GM23248 (cell line): ENCODE measurements at regions not wholly inside any gene's neighbourhood (a gene's known extent, or its start where the extent isn't known, plus 50 kb on each side); places are given as distances from the start of the nearest gene placed in this dataset.
"Not testable (repeated sequence)": the region's sequence is repeated elsewhere in the genome, so short reads cannot be mapped to it uniquely, and the experiment has no call there.

Source experiments
- DNase-seq: peaks from one replicate; pipeline ENCODE4 v3.0.0-alpha.2; 2015
- H2AFZ ChIP-seq: fragments of 200-600 bp; sonication (generic); 2 replicates; pipeline ENCODE4 v1.6.1; 2016; ENCODE audit warnings: antibody characterized with exemption
- H3F3A ChIP-seq: fragments of 200-600 bp; sonication (generic); 2 replicates; pipeline ENCODE4 v1.6.1; 2016; ENCODE audit warnings: mild to moderate bottlenecking, antibody characterized with exemption, mixed run types; ENCODE audit not compliant: insufficient read depth
- H3K27ac ChIP-seq: fragments of 200-600 bp; sonication (generic); 2 replicates; pipeline ENCODE4 v1.5.1; 2016; ENCODE audit warnings: mild to moderate bottlenecking
- H3K27me3 ChIP-seq: fragments of 200-600 bp; sonication (generic); replicated peaks from 2 replicates; pipeline ENCODE4 v1.6.1; 2016; ENCODE audit warnings: mild to moderate bottlenecking; ENCODE audit not compliant: insufficient read depth
- H3K36me3 ChIP-seq: fragments of 200-600 bp; sonication (generic); 2 replicates; pipeline ENCODE4 v1.6.1; 2016; ENCODE audit warnings: low read depth, mild to moderate bottlenecking
- H3K4me1 ChIP-seq: fragments of 200-600 bp; sonication (generic); 2 replicates; pipeline ENCODE4 v1.6.1; 2016; ENCODE audit warnings: mild to moderate bottlenecking; ENCODE audit not compliant: insufficient read depth
- H3K4me2 ChIP-seq: fragments of 200-600 bp; sonication (generic); one replicate; pipeline ENCODE4 v1.6.1; 2016; ENCODE audit warnings: mild to moderate bottlenecking; ENCODE audit not compliant: unreplicated experiment
- H3K4me3 ChIP-seq: fragments of 200-600 bp; sonication (generic); 2 replicates; pipeline ENCODE4 v1.5.1; 2016; ENCODE audit warnings: mild to moderate bottlenecking
- H3K79me2 ChIP-seq: fragments of 200-600 bp; sonication (generic); 2 replicates; pipeline ENCODE4 v1.6.1; 2016; ENCODE audit warnings: mild to moderate bottlenecking; ENCODE audit not compliant: insufficient read depth
- H3K9ac ChIP-seq: fragments of 200-600 bp; sonication (generic); 2 replicates; pipeline ENCODE4 v1.6.1; 2016; ENCODE audit warnings: mild to moderate bottlenecking
- H3K9me2 ChIP-seq: fragments of 200-600 bp; sonication (generic); 2 replicates; pipeline ENCODE4 v1.6.1; 2016; ENCODE audit warnings: mixed run types, mild to moderate bottlenecking, moderate library complexity; ENCODE audit not compliant: insufficient read depth
- H3K9me3 ChIP-seq: fragments of 200-600 bp; sonication (generic); one replicate; pipeline ENCODE4 v1.6.1; 2017; ENCODE audit warnings: low read depth
- H4K20me1 ChIP-seq: fragments of 200-600 bp; sonication (generic); 2 replicates; pipeline ENCODE4 v1.6.0; 2016; ENCODE audit not compliant: insufficient read depth
- EZH2 ChIP-seq: fragments of 200-600 bp; sonication (generic); IDR thresholded peaks from 2 replicates; pipeline ENCODE4 v1.6.1; 2018; ENCODE audit warnings: antibody characterized with exemption, mild to moderate bottlenecking; ENCODE audit not compliant: insufficient read depth, poor library complexity, severe bottlenecking
- EZH2phosphoT487 ChIP-seq: fragments of 200-600 bp; sonication (generic); IDR thresholded peaks from 2 replicates; pipeline ENCODE4 v1.6.1; 2018; ENCODE audit warnings: antibody characterized with exemption, moderate library complexity, mild to moderate bottlenecking, low read depth; ENCODE audit not compliant: insufficient read depth
- WGBS, 2 experiments: methylation state at CpG; one replicate each; pipeline ENCODE4 v1.1.6; 2015 to 2017; ENCODE audit warnings: low lambda C conversion rate in 2 of 2, low coverage in 1 of 2; ENCODE audit errors: missing lambda C conversion rate in 2 of 2; 5-methylcytosine and 5-hydroxymethylcytosine counted together
- in situ Hi-C: fragments of 300-500 bp; cut with MboI; formaldehyde crosslinking; loops from 2 replicates; pipeline ENCODE4 v1.15.0; 2020

GRCh38 chr21:31418377-31419001 lies 74.4 kb upstream of the TIAM1 start:
- H3K79me2 ChIP-seq: no peaks in the 10 kb centered on the region
- H3K9me2 ChIP-seq: no peaks in the 10 kb centered on the region
- H3K9ac ChIP-seq: no peak overlapping the region
- no peak for DNase-seq
- H2AFZ ChIP-seq: no peak overlapping the region
- H3K27ac ChIP-seq: no peak overlapping the region
- TF ChIP-seq EZH2 (no peak), EZH2phosphoT487 (no peak)
- H4K20me1 ChIP-seq: no peaks in the 10 kb centered on the region
- in situ Hi-C loops: no loop called here
- H3K4me2 ChIP-seq: no peak overlapping the region
- H3F3A ChIP-seq: no peaks in the 10 kb centered on the region
- H3K4me3 ChIP-seq: no peak overlapping the region
- 72 to 78% methylated on average over 9 of the region's 9 CpGs for WGBS, 2 experiments
- H3K27me3 ChIP-seq: no peaks in the 10 kb centered on the region
- H3K9me3 ChIP-seq: no peaks in the 10 kb centered on the region
- no peaks in the 10 kb centered on the region for H3K36me3 ChIP-seq
- no peaks in the 10 kb centered on the region for H3K4me1 ChIP-seq

GRCh38 chr21:31417214-31417613 lies 73.2 kb upstream of the TIAM1 start:
- H3K9me3 ChIP-seq, DNase-seq, H3K4me3 ChIP-seq, H4K20me1 ChIP-seq, H3K9me2 ChIP-seq, H2AFZ ChIP-seq, in situ Hi-C loops, H3K36me3 ChIP-seq, H3K27me3 ChIP-seq, H3K4me2 ChIP-seq, H3K4me1 ChIP-seq, H3F3A ChIP-seq, H3K9ac ChIP-seq, H3K27ac ChIP-seq, H3K79me2 ChIP-seq: not testable (repeated sequence)
- WGBS, 2 experiments: 67 to 78% methylated on average over 3 of the region's 3 CpGs

DNA sequence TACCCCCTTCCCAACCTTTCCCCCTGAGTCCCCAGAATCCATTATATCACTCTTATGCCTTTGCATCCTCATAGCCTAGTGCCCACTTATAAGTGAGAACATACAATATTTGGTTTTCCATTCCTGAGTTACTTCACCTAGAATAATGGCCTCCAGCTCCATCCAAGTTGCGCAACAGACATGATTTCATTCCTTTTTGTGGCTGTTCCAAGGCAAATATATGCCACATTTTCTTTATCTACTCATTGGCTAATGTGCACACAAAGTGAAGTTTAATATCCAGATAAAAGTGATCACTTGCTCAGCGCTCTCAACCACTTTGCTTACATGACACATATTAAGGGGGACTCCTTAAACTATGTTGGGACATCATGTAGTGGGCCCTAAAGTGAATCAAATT lies 72.4 kb upstream of the TIAM1 start:
- Histone ChIP-seq H3K27ac (no peak overlapping the region), H3F3A (no peaks in the 10 kb centered on the region), H3K9ac (no peak overlapping the region), H3K4me3 (no peak overlapping the region), H4K20me1 (no peaks in the 10 kb centered on the region), H3K9me2 (no peaks in the 10 kb centered on the region), H3K4me1 (no peaks in the 10 kb centered on the region), H3K27me3 (no peaks in the 10 kb centered on the region), H3K4me2 (no peak overlapping the region), H3K36me3 (no peaks in the 10 kb centered on the region), H3K79me2 (no peaks in the 10 kb centered on the region), H3K9me3 (no peaks in the 10 kb centered on the region), H2AFZ (no peak overlapping the region)
- TF ChIP-seq EZH2 (no peak), EZH2phosphoT487 (no peak)
- WGBS, 2 experiments: 73 to 79% methylated on average over 2 of the region's 2 CpGs
- in situ Hi-C loops: no loop called here
- peak; percentile 65 for DNase-seq

DNA sequence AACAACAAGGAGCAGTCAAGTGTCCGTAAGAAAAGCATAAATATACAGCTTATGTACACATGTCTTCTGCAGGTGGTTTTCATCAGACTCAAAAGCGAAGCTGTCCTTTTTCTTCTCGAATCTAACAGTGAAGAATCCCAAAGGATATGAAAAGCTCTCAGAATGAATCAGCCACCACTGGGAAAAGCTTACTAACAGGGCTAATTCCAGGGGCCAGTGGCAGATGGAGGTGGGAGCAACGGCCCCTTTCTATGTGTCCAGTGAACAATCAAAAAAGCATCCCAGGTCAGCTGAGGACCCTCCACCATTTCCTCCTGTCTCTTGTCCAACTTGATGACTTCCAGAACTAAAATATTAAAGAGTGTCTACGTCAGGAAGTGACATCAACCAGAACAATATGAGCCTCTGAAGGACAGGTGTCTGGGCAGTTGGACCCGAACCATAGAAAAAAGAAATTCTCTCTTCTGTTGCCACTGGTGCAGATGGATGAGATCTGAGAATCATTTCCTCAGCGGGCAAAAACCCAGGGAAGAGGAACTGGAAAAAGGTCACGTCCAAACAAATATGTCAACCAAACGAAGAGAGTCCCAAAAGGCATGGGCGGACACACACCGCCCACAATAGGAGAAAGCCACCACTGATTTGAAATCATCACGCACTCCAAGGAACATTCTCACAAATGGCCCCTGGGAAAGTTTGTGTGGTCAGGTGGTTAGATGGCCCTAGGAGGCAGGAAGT lies 70.4 kb upstream of the TIAM1 start:
- in situ Hi-C loops: no loop called here
- Histone ChIP-seq H3K9me2 (no peaks in the 10 kb centered on the region), H3K27ac (no peak overlapping the region), H3K36me3 (no peaks in the 10 kb centered on the region), H3K9me3 (no peaks in the 10 kb centered on the region), H3K4me3 (no peak overlapping the region), H3K79me2 (no peaks in the 10 kb centered on the region), H3K4me1 (no peaks in the 10 kb centered on the region), H3K9ac (no peak overlapping the region), H4K20me1 (no peaks in the 10 kb centered on the region), H3F3A (no peaks in the 10 kb centered on the region), H2AFZ (no peak overlapping the region), H3K4me2 (no peak overlapping the region), H3K27me3 (no peaks in the 10 kb centered on the region)
- WGBS, 2 experiments: 56 to 65% methylated on average over 12 of the region's 12 CpGs
- TF ChIP-seq EZH2phosphoT487 (no peak), EZH2 (no peak)
- no peak for DNase-seq
